RPMI8226 (cell line): ENCODE measurements at regions not wholly inside any gene's neighbourhood (a gene's known extent, or its start where the extent isn't known, plus 50 kb on each side); places are given as distances from the start of the nearest gene placed in this dataset.

Source experiments
- DNase-seq: peaks from one replicate; pipeline ENCODE4 v3.0.0-alpha.2; 2015

GRCh38 chr5:61653807-61654580 is 321.9 kb downstream of the ZSWIM6 start:
- no peak for DNase-seq

GRCh38 chr5:61654876-61655275 is 322.8 kb downstream of the ZSWIM6 start:
- no peak for DNase-seq

DNA sequence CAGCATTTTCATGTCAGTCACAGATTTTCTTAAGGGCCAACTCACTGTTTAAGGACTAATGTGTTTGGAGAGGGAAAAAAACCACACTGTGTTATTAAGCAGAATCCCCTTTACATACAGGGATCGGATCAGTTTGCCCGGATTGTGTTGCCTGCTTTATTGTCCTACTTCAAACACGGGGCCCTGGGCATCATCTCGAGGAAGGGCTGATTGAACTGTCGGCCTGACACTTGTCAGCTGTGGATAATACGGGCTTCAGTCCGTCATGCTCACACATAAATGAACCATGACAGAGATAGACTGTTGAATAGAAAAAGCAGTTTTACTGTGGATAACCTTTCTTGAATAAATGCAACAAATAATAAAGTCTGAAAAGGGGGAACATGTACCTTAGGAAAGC is 325.0 kb downstream of the ZSWIM6 start:
- DNase-seq = no peak

DNA sequence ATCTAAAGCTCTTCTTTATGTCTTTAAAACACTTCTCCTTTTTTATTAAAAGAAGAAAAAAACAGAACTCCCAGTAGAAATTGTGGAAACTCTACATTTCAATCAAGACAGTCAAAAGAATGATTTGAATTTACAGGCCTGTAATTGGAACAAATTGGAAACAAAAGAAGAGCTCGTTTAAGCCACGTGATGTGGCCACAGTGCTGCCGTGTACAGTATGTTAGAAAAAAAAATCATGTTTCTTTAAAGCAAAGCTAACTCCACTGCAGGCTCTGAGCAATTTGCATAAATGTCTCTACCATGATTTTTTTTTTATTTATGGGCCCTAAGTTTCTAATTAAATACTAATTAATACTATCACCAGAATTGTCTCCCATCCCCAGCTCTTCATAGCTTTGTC is 325.6 kb downstream of the ZSWIM6 start:
- DNase-seq = no peak

DNA sequence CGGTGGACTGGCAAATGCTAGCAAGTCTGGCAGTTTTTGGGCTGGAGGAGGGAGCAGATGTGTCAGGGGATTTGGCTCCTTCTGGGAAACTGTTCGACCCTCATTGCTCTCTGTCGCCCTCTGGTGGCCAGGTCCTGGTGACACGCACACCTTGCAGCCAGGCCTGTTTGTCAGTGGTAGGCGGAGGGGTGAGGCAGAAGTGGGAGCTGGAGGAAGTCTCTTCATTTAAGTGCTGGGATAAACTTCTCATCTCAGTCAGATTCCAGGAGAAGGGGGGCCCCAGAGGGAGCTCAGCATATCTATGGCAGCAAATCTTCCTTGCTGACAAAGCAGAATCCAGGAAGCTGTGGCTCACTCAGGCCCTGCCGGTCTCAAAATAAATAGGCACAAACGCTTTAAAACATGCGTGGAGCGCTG is 326.5 kb downstream of the ZSWIM6 start:
- peak; percentile 85 for DNase-seq

DNA sequence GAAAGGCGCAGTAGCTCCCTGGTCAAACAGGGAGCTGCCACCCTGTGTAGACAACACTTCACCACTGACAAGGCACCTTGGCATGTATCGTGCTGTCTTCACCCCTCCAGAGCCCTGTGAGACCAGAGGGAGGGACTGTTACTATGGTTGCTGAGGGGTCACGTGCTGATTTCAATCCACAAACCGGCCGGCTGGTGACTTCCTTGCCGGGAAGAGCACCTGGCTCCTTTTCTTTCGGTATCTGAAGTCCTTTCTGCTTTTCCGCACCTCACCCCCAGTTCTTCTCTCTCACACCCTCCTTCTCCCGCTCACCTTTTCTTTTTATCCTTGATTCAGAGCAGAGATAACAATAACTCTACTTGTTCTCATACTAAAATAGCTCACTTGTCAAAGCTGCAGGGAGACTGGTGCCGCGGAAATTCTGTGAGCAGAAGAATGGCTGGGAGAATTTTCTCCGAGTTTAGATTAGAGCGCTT is 327.2 kb downstream of the ZSWIM6 start:
- DNase-seq = no peak

DNA sequence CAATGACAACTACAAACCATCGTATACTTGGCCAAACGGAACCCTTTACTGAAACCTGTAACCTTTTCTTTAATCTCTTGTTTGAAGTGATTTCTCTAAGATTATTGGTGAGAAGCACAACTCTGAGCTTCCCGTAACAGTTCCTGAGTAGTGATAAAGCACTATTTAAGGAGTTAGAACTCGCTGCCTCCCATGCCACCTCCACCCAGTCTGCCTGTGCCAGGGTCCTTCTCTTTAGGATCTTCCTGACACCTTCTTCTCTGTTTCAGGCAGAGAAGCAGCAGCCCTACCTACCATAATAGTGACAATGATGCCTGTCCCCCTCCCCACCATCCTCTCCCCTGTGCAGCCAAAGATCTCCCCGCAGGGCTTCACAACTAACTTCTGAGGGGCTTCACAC is 330.6 kb downstream of the ZSWIM6 start:
- DNase-seq = no peak

DNA sequence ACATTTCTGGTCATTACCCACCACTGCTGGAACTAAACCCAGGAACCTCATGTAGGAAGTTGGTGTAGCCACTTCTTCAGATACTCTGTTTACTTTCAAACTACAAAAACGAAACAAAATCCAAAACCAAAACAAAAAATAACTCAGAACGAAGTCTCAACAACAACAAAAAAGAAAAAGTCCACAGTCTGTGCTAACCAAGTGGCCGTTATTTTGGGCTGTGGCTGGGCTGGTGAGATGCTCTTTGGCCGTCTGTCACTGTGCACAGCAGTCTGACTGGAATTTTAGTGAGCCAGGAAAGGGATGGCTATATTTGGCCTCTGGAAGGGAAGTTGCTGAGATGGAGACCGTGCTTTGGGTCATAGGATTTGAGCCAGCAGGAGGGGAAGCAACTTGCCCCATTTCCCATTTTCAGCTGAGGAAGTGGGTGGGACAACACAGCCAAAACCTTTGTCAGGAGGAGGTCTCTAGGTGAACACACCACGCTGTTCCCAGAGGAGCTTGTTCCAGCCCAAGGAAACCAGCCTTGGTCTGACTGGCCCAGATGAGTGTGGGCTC is 334.1 kb downstream of the ZSWIM6 start:
- no peak for DNase-seq

DNA sequence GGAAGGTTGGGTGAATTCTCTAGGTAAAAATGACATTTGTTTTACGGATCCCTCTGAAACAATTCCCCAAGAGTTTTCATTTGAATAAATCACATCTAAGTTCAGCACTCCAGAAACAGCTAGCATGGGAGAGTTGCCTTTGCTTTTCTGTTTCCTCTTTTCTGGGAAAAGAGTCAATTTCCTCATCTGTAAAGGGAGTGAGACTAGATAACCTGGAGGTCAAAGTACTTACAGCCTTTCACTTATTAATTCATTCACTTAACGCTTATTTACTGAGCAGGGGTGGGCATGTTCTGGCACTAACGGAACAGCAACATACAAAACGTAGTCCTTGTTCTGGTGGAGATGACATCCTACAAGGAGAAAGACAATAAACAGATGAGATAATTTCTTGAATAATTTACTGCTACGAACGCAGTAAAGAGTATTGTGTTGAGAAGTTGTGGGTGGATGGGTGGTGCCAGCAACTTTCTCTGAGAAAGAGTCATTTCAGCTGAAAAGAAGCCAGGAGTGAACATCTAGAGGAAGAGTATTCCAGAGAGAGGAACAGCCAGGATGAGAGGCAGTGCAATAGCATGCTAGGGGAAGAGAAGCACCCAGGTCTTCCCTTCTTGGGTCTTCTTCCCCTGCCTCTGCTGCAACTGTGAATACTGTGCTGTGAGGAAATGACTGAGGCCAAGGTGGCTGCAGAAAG is 335.6 kb downstream of the ZSWIM6 start:
- no peak for DNase-seq

DNA sequence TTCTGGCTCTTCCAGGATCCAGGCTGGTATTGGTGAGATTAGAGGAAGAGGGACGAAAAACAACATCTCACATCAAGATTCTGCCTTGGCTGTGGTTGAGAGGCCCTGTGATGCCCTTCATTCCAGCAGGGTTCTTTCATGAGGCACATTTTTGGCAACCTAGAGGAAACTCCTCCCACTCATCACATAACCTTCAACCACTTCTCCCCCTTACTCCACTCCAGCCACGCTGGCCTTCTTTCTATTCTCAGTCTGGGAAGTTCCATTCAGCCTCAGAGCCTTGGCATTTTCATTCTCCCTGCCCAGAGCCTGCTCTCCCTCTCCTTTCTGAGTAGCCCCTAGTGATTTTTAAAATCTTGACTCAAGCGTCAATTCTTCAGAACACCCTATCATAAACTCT is 337.5 kb downstream of the ZSWIM6 start:
- no peak for DNase-seq

- no peak for DNase-seq
Measured at GRCh38 chr5:61670941-61671340, 338.9 kb downstream of the ZSWIM6 start.

DNA sequence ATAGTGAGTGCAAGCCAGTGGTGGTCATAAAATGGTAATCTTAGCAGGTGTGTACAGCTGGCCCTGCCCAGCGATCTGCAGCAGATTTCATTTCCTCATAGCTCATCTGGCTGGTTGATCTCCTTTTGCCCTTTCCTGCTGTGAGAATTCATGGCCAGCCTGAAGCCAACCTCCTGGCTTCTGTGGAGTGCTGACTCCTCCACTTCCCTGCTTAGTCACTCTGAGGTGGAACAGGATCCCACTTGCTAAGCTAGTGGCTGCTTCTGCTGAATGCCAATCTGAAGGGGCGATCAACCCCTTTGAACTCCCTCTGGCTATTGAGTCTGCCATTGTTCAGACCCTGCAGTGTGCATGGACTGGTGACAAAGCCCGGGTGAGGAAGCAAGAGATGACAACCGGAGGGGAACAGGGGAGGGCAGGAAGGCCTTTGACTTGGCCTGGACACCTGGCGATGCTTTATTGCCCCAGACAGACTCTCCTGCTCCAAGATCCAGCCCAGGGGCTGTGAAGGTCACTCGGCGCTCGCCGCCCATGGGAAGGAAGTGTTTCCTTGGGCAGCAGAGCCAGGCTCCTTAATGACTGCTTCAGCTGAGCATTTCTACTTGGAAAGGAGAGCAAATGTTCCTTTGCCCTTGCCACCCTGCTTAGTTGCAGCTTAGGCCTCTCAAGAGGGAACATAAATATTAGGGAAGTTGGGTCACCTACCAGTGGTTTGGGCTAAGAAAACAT is 341.1 kb downstream of the ZSWIM6 start:
- peak; percentile 25 for DNase-seq

DNA sequence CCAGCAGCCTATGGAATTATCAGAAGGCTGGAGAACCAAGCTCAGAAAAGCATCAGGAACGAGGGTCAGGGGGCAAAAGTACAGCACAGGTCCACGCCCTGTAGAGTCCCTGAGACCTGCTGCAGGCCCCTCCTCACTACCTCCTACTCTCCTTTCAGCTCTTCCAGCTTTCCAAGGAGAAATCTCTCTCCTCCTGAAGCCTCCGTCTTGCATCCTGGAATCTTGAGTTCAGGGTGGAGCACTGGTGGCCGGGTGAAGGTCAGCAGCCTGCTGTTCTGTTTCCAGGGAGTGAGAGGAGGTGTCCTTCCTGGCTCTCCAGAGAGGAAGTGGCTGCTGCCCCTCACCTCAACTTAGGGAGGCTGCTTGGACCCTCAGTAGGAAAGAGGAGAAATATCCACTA is 342.3 kb downstream of the ZSWIM6 start:
- DNase-seq = no peak

DNA sequence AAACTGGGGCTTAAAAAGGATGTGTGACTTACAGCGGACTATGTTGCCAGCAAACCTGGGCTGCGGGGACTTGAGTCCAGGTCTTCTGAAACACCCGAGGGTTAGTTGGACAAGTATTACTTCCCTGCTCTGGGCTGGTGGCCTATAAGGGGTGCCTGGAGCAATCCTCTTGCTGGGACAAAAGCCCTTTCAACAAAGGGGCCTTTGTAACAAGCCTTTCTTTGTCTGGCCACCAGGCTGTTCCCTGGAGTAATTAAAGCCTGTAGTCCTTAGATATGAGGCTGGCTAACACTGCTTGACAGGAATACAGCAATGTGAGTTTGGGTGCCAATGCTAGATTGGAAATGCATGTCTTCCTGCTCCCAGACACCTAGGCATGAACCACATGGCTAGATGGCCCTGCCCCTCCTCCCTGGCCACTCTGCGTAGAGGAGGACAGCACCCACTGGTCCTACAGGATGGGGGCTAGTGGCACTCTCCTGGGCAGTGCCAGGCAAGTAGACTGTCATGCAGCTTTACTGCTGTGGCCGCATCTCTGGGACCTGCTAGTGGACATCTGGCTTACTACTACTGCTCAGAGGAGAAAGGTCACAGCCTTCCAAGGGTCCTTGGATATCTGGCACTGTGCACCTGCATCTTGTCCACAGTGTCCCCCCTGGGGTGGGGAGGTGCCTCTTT is 343.1 kb downstream of the ZSWIM6 start:
- DNase-seq = no peak

- DNase-seq = no peak
Measured at GRCh38 chr5:61677220-61677619, 345.2 kb downstream of the ZSWIM6 start.

- no peak for DNase-seq
Measured at GRCh38 chr5:61678966-61679365, 346.9 kb downstream of the ZSWIM6 start.

DNA sequence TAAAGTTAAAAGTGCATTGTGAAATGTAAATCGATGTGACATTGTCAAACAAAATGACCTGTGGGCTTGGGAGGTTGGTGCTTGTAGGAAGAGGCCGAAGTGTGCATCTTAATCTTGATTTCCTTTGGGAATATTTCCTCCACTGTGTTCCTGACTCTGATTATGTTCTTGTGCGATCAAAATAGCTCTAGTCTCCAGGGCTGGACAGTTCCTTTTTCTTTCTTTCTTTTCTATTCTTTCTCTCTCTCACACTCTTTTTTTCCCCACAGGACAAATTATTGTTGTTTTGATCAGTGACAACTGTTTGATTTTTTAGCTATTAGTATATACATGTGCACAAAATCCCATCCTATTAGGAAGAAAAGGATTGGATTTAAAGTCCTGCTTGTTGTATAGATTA is 347.5 kb downstream of the ZSWIM6 start:
- DNase-seq = no peak

DNA sequence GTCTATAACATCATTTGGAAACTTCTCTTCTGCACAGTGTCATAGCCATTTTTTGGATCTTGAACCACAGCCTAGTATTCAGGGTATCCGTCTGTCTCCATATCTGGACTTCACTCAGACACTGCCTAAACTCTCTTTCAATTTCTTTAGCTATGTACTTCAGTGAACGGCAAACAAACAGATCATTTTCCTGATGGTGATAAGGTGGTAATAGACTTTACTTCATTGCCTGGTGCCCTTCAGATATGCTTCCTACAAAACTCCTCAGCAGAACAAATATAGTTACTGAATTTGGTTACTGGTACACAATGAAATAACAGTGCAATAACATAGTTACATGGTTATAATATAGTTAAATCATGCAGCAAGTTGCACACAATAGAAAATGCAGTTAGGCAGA is 348.2 kb downstream of the ZSWIM6 start:
- DNase-seq = no peak

- DNase-seq = no peak
Measured at GRCh38 chr5:61683148-61683547, 351.1 kb downstream of the ZSWIM6 start.

DNA sequence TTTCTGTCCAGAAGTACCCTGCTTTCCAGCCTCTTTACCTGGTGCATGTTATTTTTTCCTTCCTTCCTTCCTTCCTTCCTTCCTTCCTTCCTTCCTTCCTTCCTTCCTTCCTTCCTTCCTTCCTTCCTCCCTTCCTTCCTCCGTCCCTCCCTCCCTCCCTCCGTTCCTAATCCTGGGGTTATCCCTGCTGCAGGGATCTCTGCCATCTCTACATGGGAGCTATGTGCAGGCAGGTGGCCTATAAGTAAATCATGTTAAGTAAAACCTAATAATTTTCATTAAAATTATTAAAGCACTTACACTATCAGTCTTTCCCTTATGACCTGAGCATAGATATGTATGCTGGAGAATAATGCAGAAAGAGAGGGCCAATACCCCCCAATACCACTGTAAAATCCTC is 351.9 kb downstream of the ZSWIM6 start:
- DNase-seq = no peak

DNA sequence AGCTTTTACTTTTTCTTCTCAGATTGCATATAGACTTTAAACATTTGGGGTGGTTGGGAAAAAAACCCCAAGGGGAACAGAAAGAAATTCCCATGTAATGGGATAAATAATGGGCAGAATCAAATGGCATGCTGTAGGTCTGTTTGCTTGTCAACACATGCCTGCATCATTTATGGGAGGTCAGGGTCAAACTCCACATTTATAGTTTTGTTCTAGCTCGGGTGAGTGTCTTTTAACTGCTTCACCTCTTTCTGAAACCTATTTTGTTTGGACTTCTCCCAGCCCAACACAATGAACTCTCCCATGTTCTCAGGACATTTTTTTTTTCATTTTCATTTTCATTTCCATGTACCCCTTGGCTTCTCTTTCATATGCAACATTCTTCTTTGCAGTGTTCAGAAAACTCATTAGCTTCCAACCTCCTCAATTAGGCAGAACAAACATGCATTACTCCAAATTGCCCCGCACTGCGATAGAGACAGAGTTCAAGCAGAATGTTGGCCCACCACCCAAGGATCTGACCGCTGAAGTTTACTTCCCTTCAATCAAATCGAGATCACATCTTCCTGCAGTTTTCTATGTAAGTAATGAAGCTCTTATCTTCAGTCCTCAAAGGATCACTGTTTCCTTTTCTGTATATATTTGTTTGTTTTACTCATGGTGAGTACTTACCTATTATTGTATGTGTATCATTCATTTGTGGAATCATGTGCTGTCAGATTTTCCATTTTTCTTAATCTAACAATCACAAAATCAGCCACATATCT is 354.6 kb downstream of the ZSWIM6 start:
- DNase-seq = no peak

GRCh38 chr5:61687371-61687770 is 355.3 kb downstream of the ZSWIM6 start:
- no peak for DNase-seq
